PC-3 (cell line): ENCODE measurements at regions not wholly inside any gene's neighbourhood (a gene's known extent, or its start where the extent isn't known, plus 50 kb on each side); places are given as distances from the start of the nearest gene placed in this dataset.

Source experiments
- CTCF ChIP-seq: fragments of 300-600 bp; sonication (generic); conservative IDR thresholded peaks from 2 replicates; pipeline ENCODE4 v1.5.1; 2017; ENCODE audit warnings: antibody characterized with exemption, low read depth, mild to moderate bottlenecking, low read length
- EZH2phosphoT487 ChIP-seq: fragments of 300-600 bp; sonication (generic); IDR thresholded peaks from 2 replicates; pipeline ENCODE4 v1.6.1; 2018; ENCODE audit warnings: mild to moderate bottlenecking, antibody characterized with exemption, low read length, borderline replicate concordance

DNA sequence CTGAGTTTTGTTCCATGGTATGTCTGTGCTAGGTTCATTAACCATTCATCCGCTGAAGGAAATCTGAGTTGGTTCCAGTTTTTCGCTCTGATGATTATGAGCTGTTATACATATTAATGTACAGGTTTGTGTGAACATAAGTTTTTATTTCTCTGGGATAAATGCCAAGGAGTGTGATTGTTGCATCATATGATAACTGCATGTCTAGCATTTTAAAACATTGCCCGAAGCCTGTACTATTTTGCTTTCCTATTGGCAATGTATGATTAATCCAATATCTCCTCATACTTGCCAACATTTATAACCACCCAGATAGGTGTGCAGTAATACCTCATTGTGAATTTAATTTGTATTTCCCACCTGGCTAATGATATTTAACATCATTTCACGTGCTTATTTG lies 322.7 kb downstream of the ZNF326 start:
- no peak for TF ChIP-seq CTCF
- TF ChIP-seq EZH2phosphoT487: no peak
